RPMI8226 (cell line): ENCODE measurements at regions not wholly inside any gene's neighbourhood (a gene's known extent, or its start where the extent isn't known, plus 50 kb on each side); places are given as distances from the start of the nearest gene placed in this dataset.
A peak's percentile ranks its signal among the peaks of the same experiment; 100 is the strongest.
"Not testable (repeated sequence)": the region's sequence is repeated elsewhere in the genome, so short reads cannot be mapped to it uniquely, and the experiment has no call there.

Experiments used
- DNase-seq: peaks from one replicate; pipeline ENCODE4 v3.0.0-alpha.2; 2015

DNA sequence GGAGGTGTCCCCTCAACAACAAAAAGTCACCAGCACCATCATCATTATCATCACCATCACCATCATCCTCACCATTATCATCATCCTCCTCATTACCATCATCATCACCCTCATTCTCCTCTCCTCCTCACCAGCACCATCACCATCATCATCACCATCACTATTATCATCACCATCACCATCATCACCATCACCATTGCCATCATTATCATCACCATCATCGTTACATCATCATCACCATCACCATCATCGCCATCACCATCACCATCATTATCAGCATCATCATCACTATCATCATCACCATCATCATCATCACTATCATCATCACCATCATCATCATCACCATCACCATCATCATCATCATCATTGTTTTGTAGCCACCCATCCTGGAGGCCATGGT lies 212.6 kb downstream of the MN1 start:
- DNase-seq = no peak

DNA sequence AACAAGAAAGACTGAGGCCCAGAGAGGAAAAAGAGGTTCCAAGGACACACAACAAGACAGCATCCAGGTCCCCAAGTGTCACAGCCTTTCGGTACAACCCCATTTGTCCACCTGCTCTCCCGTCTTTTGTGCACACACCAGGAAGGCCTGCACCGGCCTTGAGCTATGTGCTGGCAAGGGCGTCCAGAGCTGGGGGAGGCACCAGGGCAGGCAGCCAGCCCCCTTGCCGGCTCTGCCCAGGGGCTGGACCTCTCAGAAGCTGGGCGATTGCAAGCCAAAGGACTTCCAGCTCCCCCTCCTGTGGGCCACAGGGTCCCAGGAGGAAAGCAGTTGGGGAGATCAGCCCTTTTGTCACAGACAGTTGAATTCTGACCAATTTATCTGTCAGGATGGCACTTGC lies 210.5 kb downstream of the MN1 start:
- DNase-seq = no peak

DNA sequence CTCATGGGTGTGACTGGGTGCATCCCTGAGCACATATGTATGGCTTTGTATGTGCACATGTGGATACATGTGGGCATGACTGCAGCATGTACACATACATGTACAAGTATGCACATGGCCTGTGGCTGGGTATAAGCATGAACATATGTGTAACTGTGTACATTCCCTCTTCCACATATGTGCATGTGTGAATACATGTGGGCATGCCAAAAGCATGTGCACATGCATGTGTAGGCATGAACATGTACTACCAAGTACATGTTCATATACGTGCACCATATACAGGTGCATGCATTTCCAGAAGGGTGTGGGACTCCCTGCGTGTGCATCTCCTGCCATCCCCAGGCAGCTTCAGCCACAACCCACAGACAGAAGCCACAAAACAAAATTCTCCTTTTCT lies 208.2 kb downstream of the MN1 start:
- DNase-seq = no peak

- DNase-seq = no peak
These were observed 207.5 kb downstream of the MN1 start for GRCh38 chr22:27594020-27594419.

DNA sequence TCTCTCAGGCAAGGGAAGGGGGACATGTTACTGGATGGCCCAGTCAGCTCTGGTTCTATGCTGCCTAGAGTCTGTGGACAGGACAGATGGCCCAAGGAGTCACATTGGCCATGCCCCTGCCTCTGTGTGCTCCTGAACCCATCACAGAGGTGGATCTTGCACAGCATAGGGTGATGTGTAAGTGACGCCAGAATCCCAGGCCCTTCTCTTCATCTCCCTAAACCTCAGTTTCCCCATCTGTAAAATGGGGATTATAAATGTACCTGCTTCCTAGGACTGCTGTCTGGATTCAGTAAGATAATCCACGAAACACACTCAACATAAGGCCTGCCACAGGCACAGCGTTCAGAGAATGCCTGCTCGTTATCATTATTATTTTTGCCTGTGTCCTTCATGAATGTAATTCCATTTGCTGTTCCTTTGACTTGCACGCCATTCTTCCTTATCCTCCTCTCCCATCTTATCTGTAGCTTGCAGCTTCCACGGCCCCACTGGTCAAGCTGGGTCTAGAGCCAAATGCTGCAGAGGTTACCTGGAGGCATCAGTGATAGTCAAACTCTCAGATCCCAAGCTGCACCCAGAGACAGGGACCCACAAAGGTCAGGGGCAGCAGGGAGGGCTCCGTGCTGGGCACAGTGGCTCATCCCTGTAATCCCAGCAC lies 207.0 kb downstream of the MN1 start:
- no peak for DNase-seq

GRCh38 chr22:27596133-27596870 lies 205.3 kb downstream of the MN1 start:
- DNase-seq = no peak

- peak; percentile 24 for DNase-seq
These were observed 203.7 kb downstream of the MN1 start for GRCh38 chr22:27597703-27598444.

DNA sequence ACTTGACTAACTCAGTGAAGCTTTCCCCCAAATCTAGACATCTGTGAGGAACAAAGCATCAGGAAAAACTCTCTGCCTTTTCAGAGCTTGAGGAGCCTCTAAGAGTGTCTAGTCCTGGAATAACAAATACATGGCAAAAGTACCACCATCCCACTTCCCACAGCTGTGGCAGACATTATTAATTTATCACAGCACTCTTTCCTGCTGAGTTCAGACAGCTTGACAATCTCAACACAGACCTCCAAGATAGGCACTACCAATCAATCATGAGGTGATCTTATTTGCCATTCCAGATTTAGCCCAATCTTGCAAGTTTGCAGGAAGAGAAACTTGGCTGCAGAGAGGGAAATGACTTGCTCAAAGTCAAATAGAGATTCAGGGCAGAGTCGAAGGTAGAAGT lies 202.8 kb downstream of the MN1 start:
- no peak for DNase-seq

DNA sequence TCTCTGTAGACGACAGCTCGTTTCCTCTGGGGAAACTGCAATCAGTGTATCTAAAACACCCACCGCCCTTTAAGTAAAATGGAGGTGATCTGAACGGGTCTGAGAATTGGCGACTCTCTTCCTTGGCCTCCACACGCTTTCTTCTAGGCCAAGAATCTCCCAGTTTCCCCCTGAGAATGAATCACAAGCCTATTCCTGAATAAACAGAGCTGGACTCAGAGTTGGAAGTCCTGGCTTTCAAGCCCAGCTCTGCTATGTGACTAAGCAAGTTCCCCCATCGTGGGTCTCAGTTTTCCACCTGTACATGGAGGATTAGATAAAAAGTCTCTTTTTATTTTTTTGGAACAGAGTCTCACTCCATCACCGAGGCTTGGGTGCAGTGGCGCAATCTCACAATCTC lies 200.4 kb downstream of the MN1 start:
- no peak for DNase-seq

DNA sequence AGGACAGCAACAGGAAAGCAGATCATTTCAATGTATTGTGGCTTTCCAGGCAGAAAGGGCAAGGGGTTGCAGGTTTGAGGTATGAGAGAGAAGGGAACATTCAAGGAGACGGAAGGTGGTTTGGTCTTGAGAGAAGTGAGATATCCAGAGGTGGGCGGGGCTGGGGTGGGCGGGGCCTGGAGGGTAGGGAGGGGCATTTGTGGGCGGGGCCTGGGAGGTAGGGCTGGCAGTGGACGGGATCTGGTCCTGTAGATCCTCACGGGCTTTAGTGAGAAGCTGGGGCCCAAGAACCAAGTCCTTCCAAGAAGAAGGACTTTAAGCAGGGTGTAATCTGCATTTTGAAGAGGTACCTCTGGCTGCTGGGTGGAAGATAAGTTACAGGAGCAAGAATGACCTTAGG lies 199.2 kb downstream of the MN1 start:
- DNase-seq = no peak

DNA sequence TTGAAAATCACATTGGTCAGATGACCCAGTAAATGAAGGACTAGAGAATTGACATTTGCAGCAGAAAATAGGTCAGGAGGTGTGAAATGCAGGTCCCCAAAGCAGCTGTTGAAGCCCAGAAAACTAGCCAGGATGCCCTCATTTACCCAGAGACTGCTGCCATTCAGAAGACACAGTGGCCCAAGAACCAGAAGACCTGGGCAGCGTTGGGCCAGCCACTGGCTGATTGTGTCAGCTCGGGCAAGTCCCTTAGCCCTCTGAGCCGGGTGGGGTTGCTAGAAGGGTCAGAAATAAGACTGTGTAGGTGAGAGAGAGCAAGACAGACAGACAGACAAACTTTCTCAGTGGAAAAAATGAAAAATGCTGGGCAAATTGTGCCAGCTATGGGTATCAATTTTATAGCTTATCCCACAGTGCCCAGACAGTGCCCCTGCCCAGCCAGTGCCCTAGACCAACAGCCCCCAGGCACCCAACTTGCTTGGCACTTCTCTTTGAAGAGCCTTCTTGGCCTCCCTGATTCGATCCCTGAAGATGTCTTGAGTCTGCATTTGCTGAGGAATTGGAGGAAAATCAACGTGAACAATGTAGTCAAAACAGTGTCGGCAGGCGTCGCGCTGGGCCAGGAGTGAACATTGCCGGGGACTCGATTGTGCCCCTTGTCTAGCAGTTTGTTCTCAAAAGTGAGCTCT lies 198.3 kb downstream of the MN1 start:
- DNase-seq = no peak

- no peak for DNase-seq
These were observed 197.8 kb downstream of the MN1 start for GRCh38 chr22:27603800-27604144.

- no peak for DNase-seq
These were observed 196.2 kb downstream of the MN1 start for GRCh38 chr22:27605390-27605789.

GRCh38 chr22:27607750-27608149 lies 193.8 kb downstream of the MN1 start:
- not testable (repeated sequence) for DNase-seq

GRCh38 chr22:27609451-27609888 lies 192.1 kb downstream of the MN1 start:
- no peak for DNase-seq

DNA sequence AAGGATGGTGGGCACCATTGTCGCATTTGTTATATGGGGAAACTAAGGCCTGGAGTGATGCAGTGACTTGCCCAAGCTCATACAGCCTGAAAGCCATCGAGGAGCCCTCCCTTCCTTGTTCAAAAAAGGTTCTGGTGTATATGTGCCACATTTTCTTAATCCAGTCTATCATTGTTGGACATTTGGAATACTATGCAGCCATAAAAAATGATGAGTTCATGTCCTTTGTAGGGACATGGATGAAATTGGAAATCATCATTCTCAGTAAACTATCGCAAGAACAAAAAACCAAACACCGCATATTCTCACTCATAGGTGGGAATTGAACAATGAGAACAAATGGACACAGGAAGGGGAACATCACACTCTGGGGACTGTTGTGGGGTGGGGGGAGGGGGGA lies 191.4 kb downstream of the MN1 start:
- not testable (repeated sequence) for DNase-seq

DNA sequence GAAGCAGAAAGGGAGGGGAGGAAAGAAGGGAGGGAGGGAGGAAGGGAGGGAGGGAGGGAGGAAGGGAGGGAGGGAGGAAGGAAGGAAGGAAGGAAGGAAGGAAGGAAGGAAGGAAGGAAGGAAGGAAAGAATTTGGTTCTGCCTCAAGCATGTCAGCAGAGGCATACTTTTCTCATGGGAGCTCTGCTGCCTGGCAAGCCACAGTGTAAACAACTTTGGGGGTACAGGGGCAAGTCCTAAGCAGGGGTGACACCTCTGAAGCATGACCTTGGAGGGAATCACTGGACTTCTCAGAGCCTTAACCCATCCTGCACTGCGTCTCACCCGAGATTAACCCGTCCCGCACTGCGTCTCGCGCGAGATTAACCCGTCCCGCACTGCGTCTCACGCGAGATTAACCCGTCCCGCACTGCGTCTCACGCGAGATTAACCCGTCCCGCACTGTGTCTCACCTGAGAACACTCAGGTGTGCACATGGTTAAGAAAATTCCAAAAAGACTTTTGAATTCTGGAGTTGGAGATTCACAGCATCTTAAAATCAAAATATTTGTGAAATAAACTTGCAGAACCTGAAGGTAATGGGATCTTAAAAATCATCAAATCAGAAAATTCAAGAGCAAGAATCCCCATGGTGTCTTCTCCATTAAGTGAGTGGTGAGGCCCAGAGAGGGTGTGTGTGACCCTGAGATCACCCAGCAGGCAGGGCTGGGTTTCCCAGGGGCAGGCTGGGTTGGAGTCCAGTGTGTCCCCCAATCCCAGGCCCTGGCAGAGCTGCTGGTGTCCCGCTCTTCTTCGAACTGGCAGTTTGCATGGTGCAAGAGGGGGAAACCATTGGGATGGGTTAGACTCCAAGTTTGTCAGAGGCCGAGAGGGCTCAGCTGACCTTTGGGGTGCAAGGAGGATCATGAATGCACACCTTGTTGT lies 190.4 kb downstream of the MN1 start:
- DNase-seq = no peak

DNA sequence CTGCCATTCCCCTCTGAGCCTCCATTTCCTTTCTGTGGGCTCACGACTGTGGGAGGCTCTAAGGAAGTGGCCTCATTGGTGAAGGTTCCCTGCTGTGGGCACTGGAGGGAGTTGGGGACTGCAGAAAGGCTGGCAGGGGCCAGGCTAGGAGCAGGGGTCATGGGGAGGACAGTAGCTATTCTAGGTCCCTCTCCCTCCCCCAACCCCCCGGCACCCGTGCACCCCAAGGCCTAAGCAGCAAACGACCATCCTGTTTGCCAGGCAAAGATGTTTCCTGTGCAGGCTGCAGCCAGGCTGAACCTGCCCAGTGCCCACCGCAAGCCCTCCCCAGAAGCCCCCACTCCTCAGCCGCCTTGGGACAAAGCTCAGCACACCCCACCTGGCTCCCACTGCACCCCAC lies 189.4 kb downstream of the MN1 start:
- no peak for DNase-seq

GRCh38 chr22:27613099-27614005 lies 188.2 kb downstream of the MN1 start:
- no peak for DNase-seq

DNA sequence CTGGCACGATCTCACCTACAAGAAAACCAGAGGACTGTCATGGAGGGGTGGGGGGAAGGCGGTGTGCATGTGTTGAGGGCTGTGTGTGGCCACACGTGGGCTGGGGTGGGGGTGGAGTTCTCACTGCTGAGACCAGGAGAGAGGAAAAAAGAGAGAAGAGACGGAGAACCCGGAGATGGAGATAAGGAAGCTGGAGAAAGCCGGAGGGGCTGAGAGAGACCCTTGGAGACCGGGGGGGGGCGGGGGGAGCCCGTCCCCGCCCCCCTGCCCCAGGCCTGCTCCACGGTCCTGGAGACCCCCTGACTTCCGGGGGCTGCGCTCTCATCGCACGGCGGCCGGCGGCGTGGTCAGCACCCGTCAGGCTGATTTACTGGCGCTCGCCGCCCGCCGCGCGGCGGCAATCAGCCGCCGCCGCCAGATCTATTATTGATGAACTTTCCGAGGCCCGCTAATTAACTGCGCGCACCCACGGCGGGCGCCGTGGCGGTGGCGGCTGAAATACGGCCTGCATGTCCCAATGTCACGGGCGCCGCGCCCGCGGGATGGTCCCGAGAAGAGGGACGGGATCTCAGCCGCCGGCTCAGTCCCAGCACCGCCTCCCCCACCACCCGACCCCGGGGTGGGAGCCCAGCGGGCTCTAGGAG lies 187.4 kb downstream of the MN1 start:
- DNase-seq = no peak

DNA sequence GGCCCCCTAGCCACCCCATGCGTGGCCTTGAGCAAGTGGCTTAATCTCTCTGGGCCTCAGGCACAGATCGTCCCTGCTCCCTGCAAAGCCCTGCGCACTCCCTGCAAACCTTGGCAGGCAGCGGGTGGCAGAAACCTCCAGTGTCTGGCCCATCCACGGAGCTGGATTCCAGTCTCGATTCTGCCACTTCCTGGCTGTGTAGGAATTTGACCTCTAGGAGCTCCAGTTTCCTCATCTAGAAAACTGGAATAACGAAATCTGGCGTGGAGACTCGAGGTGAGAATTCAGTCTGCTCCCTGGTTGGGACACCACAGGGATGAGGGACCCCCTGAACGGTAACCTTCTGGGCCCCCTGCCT lies 186.9 kb downstream of the MN1 start:
- no peak for DNase-seq
